ENCODE measurements at regions not wholly inside any gene's neighbourhood (a gene's known extent, or its start where the extent isn't known, plus 50 kb on each side); places are given as distances from the start of the nearest gene placed in this dataset.

- Histone ChIP-seq H3K27me3 (ENCODE audit: control insufficient read depth, extremely low read depth, insufficient read depth, low read length) (no peaks in the 10 kb centered on the region), H3K4me3 (ENCODE audit: control insufficient read depth in 2 of 3, extremely low read depth in 1 of 3, insufficient read depth in 2 of 3, low read depth in 1 of 3, low read length in 3 of 3) (no peak overlapping the region), H3K79me2 (ENCODE audit: control insufficient read depth, insufficient read depth, low read length) (no peaks in the 10 kb centered on the region), H3K27ac (ENCODE audit: control insufficient read depth, insufficient read depth, low read length) (no peak overlapping the region), H3K9me1 (ENCODE audit: control insufficient read depth, extremely low read depth, insufficient read depth, low read length) (no peaks in the 10 kb centered on the region), H3K9me3 (ENCODE audit: control insufficient read depth, low read depth, low read length) (no peaks in the 10 kb centered on the region), H3K4me1 (ENCODE audit: control insufficient read depth, extremely low read depth, insufficient read depth, low read length) (no peaks in the 10 kb centered on the region), H3K4me2 (ENCODE audit: control insufficient read depth, extremely low read depth, insufficient read depth, low read depth, low read length) (no peak overlapping the region), H3K36me3 (ENCODE audit: control insufficient read depth in 2 of 2, extremely low read depth in 1 of 2, insufficient read depth in 2 of 2, low read length in 2 of 2) (no peaks in the 10 kb centered on the region), H4K20me1 (ENCODE audit: control insufficient read depth, extremely low read depth, insufficient read depth, low read length) (no peaks in the 10 kb centered on the region), H3K9ac (ENCODE audit: control insufficient read depth, extremely low read depth, insufficient read depth, low read length) (no peak overlapping the region), H2AFZ (ENCODE audit: control insufficient read depth, low read length) (no peak overlapping the region)
- TF ChIP-seq EZH2 (IDR thresholded peaks at IDR 0.05; ENCODE audit: low read length) (no peak), CTCF (optimal IDR thresholded peaks at IDR 0.05 in 1 of 3, IDR thresholded peaks at IDR 0.05 in 1 of 3, conservative IDR thresholded peaks at IDR 0.05 in 1 of 3; ENCODE audit: extremely low read depth in 1 of 3, insufficient read depth in 2 of 3, low read length in 3 of 3) (no peak)
- dilution Hi-C loops (cut with MboI; ENCODE audit: extremely low pct_ligation_motif_present, low sequenced_read_pairs), result no loop called here
- FAIRE-seq (no peak), DNase-seq (ENCODE audit: low read depth, low spot score) (no peak)
Measured at GRCh38 chr2:198659096-198659870, 798.5 kb downstream of the SATB2 start.

GRCh38 chr2:198657512-198658121, 800.1 kb downstream of the SATB2 start:
- Histone ChIP-seq H4K20me1 (ENCODE audit: control insufficient read depth, extremely low read depth, insufficient read depth, low read length) (no peaks in the 10 kb centered on the region), H2AFZ (ENCODE audit: control insufficient read depth, low read length) (no peak overlapping the region), H3K9ac (ENCODE audit: control insufficient read depth, extremely low read depth, insufficient read depth, low read length) (no peak overlapping the region), H3K9me1 (ENCODE audit: control insufficient read depth, extremely low read depth, insufficient read depth, low read length) (no peaks in the 10 kb centered on the region), H3K4me2 (ENCODE audit: control insufficient read depth, extremely low read depth, insufficient read depth, low read depth, low read length) (no peak overlapping the region), H3K27ac (ENCODE audit: control insufficient read depth, insufficient read depth, low read length) (no peak overlapping the region), H3K4me3 (ENCODE audit: control insufficient read depth in 2 of 3, extremely low read depth in 1 of 3, insufficient read depth in 2 of 3, low read depth in 1 of 3, low read length in 3 of 3) (no peak overlapping the region), H3K79me2 (ENCODE audit: control insufficient read depth, insufficient read depth, low read length) (no peaks in the 10 kb centered on the region), H3K4me1 (ENCODE audit: control insufficient read depth, extremely low read depth, insufficient read depth, low read length) (no peaks in the 10 kb centered on the region), H3K36me3 (ENCODE audit: control insufficient read depth in 2 of 2, extremely low read depth in 1 of 2, insufficient read depth in 2 of 2, low read length in 2 of 2) (no peaks in the 10 kb centered on the region), H3K9me3 (ENCODE audit: control insufficient read depth, low read depth, low read length) (no peaks in the 10 kb centered on the region), H3K27me3 (ENCODE audit: control insufficient read depth, extremely low read depth, insufficient read depth, low read length) (no peaks in the 10 kb centered on the region)
- no peak for FAIRE-seq
- no peak for TF ChIP-seq EZH2 (IDR thresholded peaks at IDR 0.05; ENCODE audit: low read length)
- peak; percentile 47 to 68 (median 55) for TF ChIP-seq CTCF (optimal IDR thresholded peaks at IDR 0.05 in 1 of 3, IDR thresholded peaks at IDR 0.05 in 1 of 3, conservative IDR thresholded peaks at IDR 0.05 in 1 of 3; ENCODE audit: extremely low read depth in 1 of 3, insufficient read depth in 2 of 3, low read length in 3 of 3)
- dilution Hi-C loops (cut with MboI; ENCODE audit: extremely low pct_ligation_motif_present, low sequenced_read_pairs), result no loop called here
- DNase-seq (ENCODE audit: low read depth, low spot score), result no peak

Measured in keratinocyte (primary cell).